Esophagus muscularis mucosa (tissue), 3 donors: ENCODE measurements at regions not wholly inside any gene's neighbourhood (a gene's known extent, or its start where the extent isn't known, plus 50 kb on each side); places are given as distances from the start of the nearest gene placed in this dataset.

Experiments used
- CTCF ChIP-seq, 3 experiments: fragments of 200-600 bp in 2 of 3; fragments of 450-650 bp in 1 of 3; sonication (generic) in 2 of 3; IDR thresholded peaks; one replicate each; pipeline ENCODE4 v1.5.1; 2017 to 2019; ENCODE audit warnings: antibody characterized with exemption in 3 of 3, mild to moderate bottlenecking in 2 of 3, moderate library complexity in 1 of 3
- EP300 ChIP-seq: sonication (generic); formaldehyde crosslinking; IDR thresholded peaks from one replicate; pipeline ENCODE4 v1.6.1; 2017; ENCODE audit warnings: antibody characterized with exemption

DNA sequence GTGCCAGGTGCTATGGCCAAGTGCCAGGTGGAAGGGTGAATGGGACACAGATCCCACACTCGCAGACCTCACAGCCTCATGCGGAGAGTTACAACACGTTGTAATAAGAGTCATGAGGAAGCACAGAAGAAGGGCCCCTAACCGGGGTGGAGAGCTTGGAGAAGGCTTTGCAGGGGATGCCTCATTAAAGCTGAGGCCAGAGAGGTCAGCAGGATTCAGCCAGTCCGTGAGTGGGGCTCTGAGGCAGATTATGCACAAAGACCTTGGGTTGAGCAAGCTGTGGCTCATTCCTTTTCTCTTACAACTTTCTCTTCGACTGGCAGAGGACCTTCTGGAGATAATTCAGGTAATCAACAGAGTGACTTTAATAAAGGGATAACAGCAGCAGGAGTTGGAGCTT lies 65.3 kb upstream of the SNRK start:
- TF ChIP-seq EP300 (no peak), CTCF (IDR thresholded peaks at IDR 0.05) (no peak)
